Islet of Langerhans (tissue), 1 donor: ENCODE measurements at regions not wholly inside any gene's neighbourhood (a gene's known extent, or its start where the extent isn't known, plus 50 kb on each side); places are given as distances from the start of the nearest gene placed in this dataset.
"Not testable (repeated sequence)": the region's sequence is repeated elsewhere in the genome, so short reads cannot be mapped to it uniquely, and the experiment has no call there.

Experiments used
- FAIRE-seq: peaks from one replicate; lab custom pipeline; 2011; peaks lifted over from hg19 to GRCh38; lab: Jason Lieb, UNC

DNA sequence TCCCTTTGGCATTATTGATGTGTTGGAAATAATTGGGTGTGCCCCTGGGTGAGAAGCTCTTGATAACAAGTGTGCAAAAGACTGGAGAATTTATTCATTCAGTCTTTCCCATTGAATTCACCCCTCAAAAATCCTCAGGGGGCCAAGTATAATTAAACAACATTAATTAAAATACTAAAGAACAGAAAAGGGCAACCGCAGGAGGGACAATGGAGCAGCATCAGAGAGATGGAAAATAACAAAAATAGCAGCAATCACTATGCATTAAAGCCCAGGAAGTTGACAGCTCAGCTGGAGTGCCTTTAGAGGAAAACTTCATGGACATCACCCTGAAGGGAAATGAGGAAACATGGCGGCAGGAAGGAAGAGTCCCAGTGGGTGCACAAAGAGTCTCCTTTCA, 227.6 kb downstream of the MINAR1 start:
- no peak for FAIRE-seq

DNA sequence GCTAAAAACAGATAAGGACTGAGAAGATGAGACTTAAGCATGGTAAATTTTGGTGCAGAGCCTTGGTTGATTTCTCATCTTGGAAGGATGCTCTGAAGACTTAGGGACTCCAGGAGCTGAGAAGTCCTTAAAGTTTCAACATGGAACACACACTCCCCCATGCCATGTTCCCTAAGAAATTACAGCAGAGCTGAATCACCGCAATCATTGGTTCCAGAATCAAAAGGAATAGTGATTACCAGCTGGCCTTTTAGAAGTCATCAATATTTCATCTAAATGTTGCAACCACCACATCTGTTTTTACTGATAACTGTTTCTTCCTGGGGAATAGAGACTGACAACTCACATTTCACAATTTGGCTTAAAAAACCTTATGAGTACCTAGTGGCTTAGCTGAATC, 229.3 kb downstream of the MINAR1 start:
- no peak for FAIRE-seq

DNA sequence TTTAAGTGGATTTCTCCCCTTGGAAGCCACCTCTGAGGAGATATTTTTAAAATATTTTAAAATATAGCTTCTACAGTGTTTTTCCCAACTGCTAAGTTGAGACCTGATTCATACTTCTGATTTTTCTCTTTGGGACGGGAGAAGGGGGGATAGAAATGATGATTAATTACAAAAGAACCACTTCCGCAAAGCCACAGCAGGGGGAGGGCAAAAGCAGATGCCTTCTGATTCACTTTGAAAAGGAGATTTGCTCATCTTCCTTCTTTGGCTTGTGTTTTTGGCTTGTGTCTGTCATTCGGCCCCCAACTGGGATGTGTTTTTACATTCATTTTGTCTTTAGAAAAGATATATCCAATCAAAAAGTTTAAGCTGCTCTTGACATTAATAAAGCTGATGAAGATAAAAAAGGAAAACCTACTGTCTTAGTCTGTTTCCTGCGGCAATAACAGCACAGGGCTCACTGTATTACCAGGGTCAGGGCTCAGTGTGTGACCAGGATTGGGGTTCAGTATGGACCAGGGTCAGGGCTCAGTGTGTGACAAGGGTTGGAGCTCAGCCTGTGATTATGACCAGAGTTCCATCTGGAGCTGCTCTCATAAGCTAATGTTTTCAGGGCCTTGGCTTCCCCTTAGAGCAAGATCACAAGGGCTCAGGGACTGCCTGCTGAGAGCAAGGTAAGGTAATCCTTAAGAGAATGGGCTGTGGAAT, 223.2 kb downstream of the MTHFS start:
- FAIRE-seq: no peak

DNA sequence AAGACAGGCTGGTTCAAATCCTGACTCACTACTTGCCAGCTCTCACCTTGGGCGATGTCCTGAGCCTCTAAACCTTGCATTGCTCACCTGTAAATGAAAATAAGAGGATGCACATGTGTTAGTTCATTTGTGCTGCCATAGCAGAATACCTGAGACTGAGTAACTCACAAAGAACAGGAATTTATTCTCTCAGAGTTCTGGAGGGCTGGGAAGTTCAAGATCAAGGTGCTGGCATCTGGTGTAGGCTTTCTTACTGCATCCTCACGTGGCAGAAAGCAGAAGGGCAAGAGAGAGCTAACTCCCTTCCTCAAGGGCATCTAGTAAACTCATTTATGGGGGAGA, 222.7 kb downstream of the MTHFS start:
- no peak for FAIRE-seq

DNA sequence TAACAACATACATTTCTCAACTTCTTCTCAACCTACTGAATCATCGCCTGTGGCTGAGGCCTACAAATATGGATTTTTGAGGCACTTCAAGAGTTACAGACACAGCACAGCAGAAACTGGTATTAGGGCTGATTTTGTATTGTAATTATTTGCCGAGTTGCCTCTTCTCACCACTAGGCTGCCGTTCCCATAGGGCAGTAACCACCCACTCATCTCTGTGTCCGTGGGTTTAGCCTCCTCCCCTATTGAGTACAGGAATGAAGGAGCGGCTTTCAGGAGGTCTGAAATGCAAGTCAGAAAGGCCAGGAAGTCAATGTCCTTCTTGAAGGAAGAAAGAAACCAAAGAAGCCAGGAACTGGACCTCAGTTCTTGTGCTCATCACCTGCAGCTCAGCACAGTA, 220.8 kb downstream of the MTHFS start:
- no peak for FAIRE-seq

DNA sequence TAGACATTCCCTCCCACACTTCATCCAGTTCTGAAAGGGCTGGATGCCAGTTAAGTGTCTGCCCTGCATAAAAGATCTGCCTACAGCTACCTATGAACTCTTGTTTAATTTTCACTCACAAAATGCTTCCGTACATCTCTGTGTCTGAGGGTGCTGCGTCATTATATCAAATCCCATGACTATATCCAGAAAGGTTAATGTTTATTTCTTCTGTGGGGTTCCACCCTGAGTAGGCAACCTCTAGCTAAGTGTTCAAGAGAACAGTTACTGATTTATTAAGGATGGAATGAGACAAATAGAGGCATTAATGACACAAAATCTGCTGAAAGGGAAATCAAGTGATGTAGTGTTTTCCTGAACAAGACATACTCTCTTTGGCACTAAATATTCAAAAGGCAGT, 220.2 kb downstream of the MTHFS start:
- FAIRE-seq: no peak

DNA sequence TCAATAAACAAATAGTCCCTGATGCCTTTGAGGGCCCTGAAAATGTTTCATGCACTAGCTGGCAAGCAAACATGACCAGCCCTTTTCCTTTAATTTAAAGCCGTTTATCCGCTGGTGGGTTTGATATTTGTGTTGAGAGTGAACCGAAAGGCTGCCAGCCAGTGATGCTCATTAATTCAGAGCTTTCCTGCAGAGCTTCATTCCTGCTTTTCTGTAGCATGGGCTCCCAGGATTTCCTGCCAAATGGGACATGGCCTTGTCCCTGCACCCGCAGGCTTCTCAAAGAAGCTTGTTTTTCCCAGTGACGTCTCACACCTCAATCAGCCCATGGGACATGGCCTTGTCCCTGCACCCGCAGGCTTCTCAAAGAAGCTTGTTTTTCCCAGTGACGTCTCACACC, 219.6 kb downstream of the MTHFS start:
- no peak for FAIRE-seq

DNA sequence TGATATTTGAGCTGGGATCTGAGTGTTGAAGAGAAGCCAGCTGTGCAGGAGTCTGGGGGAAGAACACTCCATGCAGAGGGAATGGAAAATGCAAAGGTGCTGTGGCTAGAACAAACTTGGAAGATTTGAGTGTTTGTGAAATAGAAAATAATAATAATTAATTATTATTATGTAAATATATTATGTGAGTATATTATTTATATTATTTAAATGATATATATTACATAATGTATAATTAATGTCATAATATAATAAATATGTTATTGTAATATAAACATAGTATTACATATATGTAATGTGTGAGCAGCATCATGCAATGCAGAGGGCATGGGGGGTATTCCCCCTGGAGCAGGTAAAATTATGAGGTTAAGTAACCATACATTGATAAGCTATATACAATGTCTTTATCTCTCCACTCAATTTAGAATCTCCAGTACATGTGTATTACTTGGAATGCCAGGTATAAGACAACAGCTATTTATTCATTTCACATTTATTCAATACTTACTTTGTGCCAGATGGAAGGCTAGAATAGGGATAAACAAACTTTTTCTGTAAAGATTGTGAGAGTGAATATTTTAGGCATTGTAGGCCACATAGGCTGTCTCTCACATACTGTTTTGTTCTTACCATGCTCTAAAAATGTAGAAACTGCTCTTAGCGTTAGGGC, 218.6 kb downstream of the MTHFS start:
- FAIRE-seq: no peak

DNA sequence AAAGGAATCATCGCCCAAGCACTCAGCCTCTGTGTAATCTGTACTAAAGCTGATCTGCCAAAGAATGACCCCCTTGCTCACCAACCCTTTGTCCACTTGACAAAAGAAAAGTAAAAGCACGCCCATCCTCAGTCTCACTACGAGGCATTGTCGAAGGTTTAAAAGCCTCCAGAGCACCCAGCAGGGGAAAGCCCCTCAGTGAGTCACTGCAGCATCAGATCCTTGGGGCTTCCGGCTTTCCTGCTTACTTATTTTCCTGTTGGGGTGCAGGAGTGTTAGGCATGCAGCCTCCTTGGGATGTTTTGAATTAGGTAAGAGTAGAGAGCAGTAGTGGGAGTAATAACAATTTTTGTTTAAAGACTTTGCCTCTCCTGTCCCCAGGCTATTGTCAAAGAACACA, 216.1 kb downstream of the MTHFS start:
- FAIRE-seq: no peak

DNA sequence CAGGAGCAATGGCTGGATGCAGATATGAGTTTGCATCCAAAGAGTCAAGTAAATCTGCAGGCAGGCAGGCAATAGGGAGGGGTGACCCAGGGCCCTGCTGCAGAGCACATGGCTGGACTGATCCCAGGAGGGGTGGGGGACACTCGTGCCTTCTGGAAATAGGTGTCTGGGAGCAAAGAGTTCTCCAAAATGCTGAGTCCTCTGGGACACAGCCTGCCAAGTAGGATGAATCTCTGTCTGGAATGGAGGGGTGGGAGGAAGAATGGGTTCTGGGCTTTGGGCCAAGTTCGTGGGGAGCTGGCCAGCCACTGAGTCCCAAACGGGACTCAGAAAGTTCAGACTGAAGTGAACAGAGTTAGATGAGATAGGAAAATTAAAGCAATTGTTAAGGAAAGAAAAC, 214.5 kb downstream of the MTHFS start:
- FAIRE-seq: no peak

DNA sequence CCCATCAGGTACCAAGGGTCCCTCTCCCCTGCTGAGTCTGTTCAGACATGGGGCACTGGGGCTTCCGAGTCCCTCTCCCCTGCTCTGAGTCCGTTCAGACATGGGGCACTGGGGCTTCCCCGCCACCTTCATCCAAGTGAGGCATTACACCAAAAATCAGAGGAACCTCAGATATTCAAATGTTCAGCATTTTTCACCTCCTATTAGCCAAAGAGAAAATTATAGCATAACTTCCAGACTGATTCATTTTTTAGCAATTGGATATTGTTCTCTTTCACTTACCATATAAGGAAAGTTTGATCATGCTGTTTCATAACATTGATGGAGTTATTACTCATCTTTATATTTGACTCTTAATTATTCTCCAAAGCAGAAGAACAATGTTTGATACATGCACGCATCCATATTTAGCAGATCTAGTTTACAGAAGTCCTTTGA, 213.9 kb downstream of the MTHFS start:
- no peak for FAIRE-seq

DNA sequence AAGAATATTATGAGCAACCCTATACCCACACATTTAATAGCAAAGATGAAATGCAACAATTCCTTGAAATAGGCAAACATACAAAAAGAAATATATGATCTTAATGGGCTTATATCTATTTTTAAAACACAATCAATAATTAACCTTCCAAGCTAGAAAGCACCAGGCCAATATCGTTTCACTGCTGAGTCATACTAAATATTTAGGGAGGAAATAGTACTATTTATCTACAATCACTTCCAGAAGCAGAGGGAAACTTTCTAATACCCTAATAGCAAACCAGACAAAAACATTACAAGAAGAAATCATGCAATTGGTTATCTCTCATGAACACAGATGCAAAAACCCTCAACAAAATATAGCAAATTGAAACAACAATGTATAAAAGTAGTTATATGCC, 207.8 kb downstream of the MTHFS start:
- no peak for FAIRE-seq

DNA sequence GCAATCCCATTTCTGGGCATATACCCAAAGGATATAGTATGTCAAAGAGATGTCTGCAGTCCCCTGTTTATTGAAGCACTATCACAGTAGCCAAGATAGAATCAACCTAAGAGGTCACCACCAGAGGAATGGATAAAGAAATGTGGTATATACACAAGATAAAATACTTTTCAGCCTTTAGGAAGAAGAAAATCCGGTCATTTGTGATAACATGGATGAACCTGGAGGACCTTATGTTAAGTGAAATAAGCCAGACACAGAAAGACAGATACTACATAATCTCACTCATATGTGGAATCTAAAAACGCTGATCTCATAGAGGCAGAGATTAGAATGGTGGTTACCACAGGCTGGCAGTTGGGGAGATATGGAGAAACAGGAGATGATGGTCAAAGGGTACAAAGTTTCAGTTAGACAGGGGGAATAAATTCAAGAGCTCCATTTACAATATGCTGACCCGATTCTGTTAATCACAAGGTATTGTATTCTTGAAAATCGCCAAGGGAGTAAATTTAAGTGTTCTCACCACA, 195.8 kb downstream of the MTHFS start:
- FAIRE-seq: no peak

DNA sequence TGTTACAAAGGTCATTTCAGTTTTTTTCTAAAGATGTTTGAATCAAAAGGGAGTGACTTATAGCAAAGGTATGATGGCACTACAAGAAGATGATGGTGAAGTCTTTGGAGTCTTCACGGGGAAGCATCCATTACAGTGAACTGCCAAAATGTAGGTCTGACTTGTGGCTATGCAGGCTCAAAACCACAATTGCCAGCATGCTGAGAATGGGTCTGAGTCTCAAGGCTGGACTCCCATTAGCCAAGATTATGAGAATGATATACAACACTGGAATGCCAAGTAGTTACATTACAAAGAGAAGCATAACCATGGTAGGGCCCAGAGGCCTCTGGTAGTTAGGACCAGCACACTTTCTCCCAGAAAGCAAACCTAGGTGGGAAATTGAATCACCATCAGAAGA, 194.2 kb downstream of the MTHFS start:
- no peak for FAIRE-seq

DNA sequence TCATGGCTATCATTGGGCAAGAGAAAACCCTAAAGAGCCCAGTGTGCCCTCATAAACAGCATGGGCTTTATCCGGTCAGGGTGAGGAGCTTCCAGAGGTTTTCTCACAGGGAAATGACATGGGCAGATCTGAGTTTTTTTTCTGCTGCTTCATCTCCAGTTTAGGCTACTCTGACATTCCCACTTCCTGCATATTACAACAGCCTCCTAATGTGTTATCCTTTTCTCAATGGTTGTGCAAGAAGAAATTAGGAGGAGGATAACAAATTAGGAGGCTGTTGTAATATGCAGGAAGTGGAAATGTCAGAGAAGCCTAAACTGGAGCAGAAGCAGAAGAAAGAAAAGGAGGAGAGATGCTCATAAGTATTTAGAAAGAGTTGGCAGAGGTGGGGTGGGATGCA, 175.6 kb downstream of the MTHFS start:
- FAIRE-seq: no peak

DNA sequence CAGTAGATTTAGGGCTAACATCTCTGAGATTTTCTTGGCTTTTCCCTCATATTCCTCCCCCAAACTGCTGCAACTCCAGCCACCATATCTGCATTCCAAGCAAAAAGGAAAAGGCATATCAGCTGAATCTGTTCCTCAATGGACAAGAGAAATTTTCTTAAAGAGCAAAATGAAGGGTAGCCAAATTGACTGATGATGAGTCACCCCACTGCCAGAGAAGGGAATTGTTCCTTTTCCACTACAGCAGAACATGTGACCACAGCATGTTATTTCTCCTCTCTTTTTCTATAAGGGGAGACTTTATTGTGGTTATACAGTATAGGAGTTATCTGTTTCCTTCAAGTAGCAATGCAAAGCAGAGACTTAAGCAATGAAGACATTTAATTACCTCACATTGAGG, 172.5 kb downstream of the MTHFS start:
- FAIRE-seq: no peak

DNA sequence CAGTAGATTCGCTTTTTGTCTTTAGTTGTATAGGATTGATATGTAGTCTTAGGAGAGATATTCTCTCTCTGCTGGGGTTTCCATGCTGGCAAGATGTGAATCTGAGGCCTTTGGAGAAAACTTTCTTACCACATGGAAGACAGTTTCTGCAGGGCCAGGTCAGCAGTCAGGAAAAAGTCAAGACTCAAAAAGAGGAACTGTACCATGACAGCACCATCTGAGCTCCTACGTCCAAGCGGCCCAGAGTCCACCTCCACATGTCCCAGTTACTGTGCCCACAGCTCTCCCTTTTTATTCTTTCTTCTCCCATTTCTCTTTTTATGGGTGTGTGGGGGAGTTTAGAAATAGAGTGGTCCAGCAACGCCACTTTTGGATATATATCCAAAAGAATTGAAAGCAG, 172.0 kb downstream of the MTHFS start:
- FAIRE-seq: no peak

DNA sequence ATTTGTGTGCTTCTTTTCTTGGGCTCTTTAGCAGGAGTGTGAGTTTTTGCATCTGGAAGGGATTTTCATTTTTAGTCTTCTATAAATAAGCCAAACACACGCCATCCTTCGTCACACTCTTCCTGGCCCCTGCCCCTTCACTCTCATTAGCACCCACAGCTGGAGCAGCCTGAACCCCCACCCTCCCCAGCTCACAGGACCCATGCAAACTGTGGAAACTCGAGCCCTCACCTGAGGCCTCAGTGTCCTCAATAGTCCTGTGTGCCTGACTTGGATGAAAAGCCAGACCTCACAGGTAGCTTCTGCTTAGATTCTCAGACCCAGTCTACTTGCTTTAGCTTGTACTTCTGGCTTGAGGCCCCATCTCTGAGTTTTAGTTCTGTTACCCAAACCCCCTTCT, 167.9 kb downstream of the MTHFS start:
- FAIRE-seq: no peak

DNA sequence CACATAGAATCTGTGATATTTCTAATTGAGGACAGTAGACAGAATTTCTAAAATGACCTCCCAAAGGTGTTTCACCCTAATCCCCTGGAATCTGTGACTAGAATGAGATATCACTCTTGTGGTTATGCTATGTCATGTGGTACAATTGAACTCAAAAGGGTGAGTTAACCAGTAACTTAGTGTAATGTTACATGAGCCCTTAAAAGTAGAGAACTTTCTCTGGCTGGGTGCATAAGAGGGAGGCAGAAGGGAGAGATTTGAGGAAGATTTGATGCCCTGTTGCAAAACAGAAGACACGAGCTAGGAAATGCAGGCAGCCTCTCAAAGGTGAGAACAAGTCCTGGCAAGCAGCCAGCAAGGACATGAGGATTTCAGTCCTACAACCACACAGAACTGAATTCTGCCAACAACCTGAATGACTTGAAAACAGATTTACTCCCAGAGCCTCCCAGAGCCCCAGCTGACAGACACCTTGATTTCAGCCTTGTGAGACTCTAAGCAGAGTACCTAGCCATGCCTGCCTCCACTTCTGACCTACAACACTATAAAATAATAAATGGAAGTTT, 160.3 kb downstream of the MTHFS start:
- no peak for FAIRE-seq

DNA sequence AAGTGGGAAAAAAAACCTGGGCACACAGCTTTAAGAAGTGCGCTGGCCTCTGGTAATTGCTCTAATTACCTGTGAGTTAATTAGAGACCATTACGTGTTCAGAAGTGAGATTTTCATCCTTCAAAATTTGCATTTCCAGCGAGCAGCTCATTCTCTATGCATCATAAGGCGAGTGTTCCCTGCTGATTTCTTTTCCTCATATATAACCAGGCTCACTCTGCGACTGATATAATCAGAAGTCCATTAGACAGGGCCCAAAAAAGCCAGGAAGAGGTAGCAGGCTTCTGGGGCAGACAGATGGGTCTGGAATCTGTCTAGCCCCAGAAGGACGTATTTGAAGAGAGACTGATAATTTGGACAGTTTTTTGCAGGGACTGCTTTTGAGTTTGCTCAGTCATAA, 158.7 kb downstream of the MTHFS start:
- FAIRE-seq: no peak

DNA sequence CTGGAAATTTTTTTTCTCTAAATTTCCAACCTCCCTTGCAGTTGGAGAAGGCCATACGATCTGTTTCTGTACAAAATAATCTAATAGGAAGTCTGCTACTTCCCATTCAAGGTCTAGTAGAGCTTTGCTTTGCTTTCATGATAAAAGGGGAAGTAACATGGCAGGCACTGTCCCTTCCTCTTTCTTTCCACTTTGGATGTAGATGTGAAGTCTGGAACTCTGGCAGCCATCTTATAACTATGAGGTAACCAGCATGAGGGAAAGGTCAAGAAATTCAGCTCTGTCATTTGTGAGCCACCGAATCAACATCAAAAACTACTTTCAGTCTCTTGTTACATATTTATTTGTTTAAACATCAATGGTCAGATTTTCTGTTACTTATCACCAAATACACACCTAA, 156.3 kb downstream of the MTHFS start:
- no peak for FAIRE-seq

DNA sequence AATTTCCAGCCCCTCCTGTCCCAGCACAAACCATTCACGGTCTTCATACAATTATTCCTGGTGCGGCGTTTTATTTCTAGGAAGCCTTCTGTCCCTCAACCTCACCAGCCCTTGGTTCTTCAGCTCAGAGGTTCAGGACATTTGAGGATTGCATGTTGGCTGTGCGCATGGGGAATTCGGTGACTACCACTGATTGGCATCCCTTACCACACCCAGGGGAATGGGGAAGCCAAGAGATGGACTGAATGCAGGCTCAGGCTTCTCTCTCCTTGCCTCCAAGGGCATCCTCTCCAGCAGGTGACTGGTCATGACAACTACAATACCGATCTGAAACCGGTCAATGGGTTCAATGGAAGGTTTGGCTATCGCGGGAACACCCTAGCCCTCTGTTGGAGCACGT, 153.8 kb downstream of the MTHFS start:
- no peak for FAIRE-seq

DNA sequence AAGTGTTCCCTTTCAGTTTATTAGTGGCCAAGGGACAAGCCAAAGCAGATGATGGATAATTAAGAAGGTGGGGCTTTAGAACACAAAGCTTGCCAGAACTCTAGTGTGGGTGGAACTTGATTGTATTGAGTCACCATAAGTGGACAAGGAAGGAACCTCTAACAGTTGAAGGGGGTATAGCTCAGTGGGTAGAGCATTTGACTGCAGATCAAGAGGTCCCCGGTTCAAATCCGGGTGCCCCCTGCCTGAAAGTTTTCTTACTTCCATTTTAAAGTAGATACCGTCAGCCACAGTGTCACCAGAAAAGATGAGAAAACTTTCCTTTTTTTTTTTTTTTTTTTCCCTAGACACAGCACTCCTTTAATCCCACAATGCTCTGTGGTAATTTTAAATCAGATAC, 152.3 kb downstream of the MTHFS start:
- not testable (repeated sequence) for FAIRE-seq

DNA sequence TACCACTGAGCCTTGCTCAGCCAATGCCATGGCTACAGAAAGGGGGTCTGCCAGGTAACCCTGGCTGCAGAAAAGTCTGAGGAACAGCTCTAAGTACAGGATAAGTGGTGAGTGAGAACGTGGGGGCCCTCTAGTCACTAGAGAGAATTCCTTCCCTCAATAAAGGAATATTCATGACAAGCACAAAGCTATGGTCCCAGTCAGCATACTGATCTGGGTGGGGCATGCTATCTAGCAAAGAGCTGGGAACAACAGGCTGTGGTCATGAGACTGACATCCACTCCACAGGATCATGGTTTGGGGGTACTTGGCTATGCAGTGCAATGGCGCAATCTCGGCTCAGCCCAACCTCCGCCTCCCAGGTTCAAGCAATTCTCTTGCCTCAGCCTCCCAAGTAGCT, 140.4 kb downstream of the MTHFS start:
- FAIRE-seq: no peak
